SK-N-SH (cell line): ENCODE measurements at regions not wholly inside any gene's neighbourhood (a gene's known extent, or its start where the extent isn't known, plus 50 kb on each side); places are given as distances from the start of the nearest gene placed in this dataset.

Source experiments
- CTCF ChIA-PET: fragments of 300-600, 350-600 bp; formaldehyde crosslinking; extraction: SDS; loops from one replicate; lab custom pipeline; 2021; lab: Yijun Ruan, JAX
- POLR2A ChIA-PET: fragments of 350-600 bp; sonication (Branson Sonifier 250); formaldehyde crosslinking; extraction: SDS; loops from one replicate; lab custom pipeline; 2020; ENCODE audit warnings: antibody characterized with exemption, inconsistent platforms; lab: Yijun Ruan, JAX
- DNase-seq: peaks from one replicate; pipeline ENCODE4 v3.0.0; 2012
- H2AFZ ChIP-seq: fragments of 200-600 bp; sonication (generic); 2 replicates; pipeline ENCODE4 v1.8.1; 2016; ENCODE audit warnings: antibody characterized with exemption, mild to moderate bottlenecking, low read depth
- H3F3A ChIP-seq: fragments of 200-600 bp; sonication (generic); replicated peaks from 2 replicates; pipeline ENCODE3; 2016; ENCODE audit warnings: antibody characterized with exemption, mild to moderate bottlenecking; ENCODE audit not compliant: insufficient read depth
- H3K27ac ChIP-seq, 2 experiments: fragments of 200-500 bp in 1 of 2; fragments of 200-600 bp in 1 of 2; sonication (Bioruptor generic) in 1 of 2; sonication (generic), shearing (Covaris generic) in 1 of 2; 2 replicates each; pipeline versions ENCODE4 v1.5.1 to v1.6.1; 2014 to 2016; ENCODE audit warnings: low read depth in 2 of 2, inconsistent platforms in 1 of 2, low read length in 1 of 2, mild to moderate bottlenecking in 1 of 2, mixed read lengths in 1 of 2
- H3K27me3 ChIP-seq: fragments of 200-600 bp; sonication (generic), shearing (Covaris generic); 2 replicates; pipeline ENCODE4 v1.6.1; 2016; ENCODE audit warnings: mixed run types; ENCODE audit not compliant: insufficient read depth
- H3K36me3 ChIP-seq, 2 experiments: fragments of 200-500 bp in 1 of 2; fragments of 200-600 bp in 1 of 2; sonication (Bioruptor generic) in 1 of 2; sonication (generic) in 1 of 2; replicated peaks in 1 of 2; 2 replicates each; pipeline versions ENCODE3 to v1.5.1; 2014 to 2016; ENCODE audit warnings: low read length in 1 of 2, mild to moderate bottlenecking in 1 of 2; ENCODE audit not compliant: insufficient read depth in 2 of 2, control insufficient read depth in 1 of 2
- H3K4me1 ChIP-seq, 2 experiments: fragments of 200-500 bp in 1 of 2; fragments of 200-600 bp in 1 of 2; sonication (Bioruptor generic) in 1 of 2; sonication (generic), shearing (Covaris generic) in 1 of 2; 2 replicates each; pipeline versions ENCODE4 v1.5.1 to v1.6.1; 2014 to 2016; ENCODE audit warnings: low read depth in 1 of 2, low read length in 1 of 2, mixed run types in 1 of 2; ENCODE audit not compliant: insufficient read depth in 2 of 2, control insufficient read depth in 1 of 2
- H3K4me2 ChIP-seq: fragments of 200-600 bp; sonication (generic), shearing (Covaris generic); 2 replicates; pipeline ENCODE4 v1.6.1; 2017; ENCODE audit warnings: mixed run types
- H3K4me3 ChIP-seq, 2 experiments: fragments of 200-500 bp in 1 of 2; fragments of 200-600 bp in 1 of 2; sonication (Bioruptor generic) in 1 of 2; sonication (generic), shearing (Covaris generic) in 1 of 2; 2 replicates each; pipeline versions ENCODE4 v1.5.1 to v1.8.1; 2014 to 2016; ENCODE audit warnings: low read depth in 2 of 2, inconsistent platforms in 1 of 2, low read length in 1 of 2, mild to moderate bottlenecking in 1 of 2, mixed read lengths in 1 of 2, moderate library complexity in 1 of 2
- H3K79me2 ChIP-seq: fragments of 200-600 bp; sonication (generic); 2 replicates; pipeline ENCODE4 v1.8.1; 2017; ENCODE audit warnings: mild to moderate bottlenecking; ENCODE audit not compliant: insufficient read depth
- H3K9ac ChIP-seq: fragments of 200-600 bp; sonication (generic); 2 replicates; pipeline ENCODE4 v1.6.1; 2017; ENCODE audit warnings: mixed run types
- H3K9me2 ChIP-seq: fragments of 200-600 bp; sonication (generic); 2 replicates; pipeline ENCODE4 v1.6.1; 2017; ENCODE audit warnings: mixed run types
- H3K9me3 ChIP-seq: fragments of 200-600 bp; sonication (generic); 2 replicates; pipeline ENCODE4 v1.6.1; 2017; ENCODE audit warnings: mixed run types, mild to moderate bottlenecking, moderate library complexity
- H4K20me1 ChIP-seq: fragments of 200-600 bp; sonication (generic); 2 replicates; pipeline ENCODE4 v1.6.1; 2017; ENCODE audit warnings: mild to moderate bottlenecking, mixed run types; ENCODE audit not compliant: insufficient read depth
- EP300 ChIP-seq, 2 experiments: IDR thresholded peaks; 2 replicates each; pipeline versions ENCODE4 v1.4.0 to v1.6.1; 2012; ENCODE audit warnings: borderline replicate concordance in 1 of 2, low read depth in 1 of 2, low read length in 1 of 2
- FOXM1 ChIP-seq: IDR thresholded peaks from 2 replicates; pipeline ENCODE4 v1.4.0; 2012; ENCODE audit warnings: low read depth, mild to moderate bottlenecking
- GABPA ChIP-seq: IDR thresholded peaks from 2 replicates; pipeline ENCODE4 v1.4.0; 2012; ENCODE audit warnings: low read depth, mild to moderate bottlenecking
- MXI1 ChIP-seq: IDR thresholded peaks from 2 replicates; pipeline ENCODE4 v1.6.1; 2012; ENCODE audit warnings: mild to moderate bottlenecking, low read depth, low read length, improper control_type of control experiment
- NFIC ChIP-seq: IDR thresholded peaks from 2 replicates; pipeline ENCODE4 v1.4.0; 2012; ENCODE audit warnings: borderline replicate concordance
- NRF1 ChIP-seq: IDR thresholded peaks from 2 replicates; pipeline ENCODE4 v1.6.1; 2012; ENCODE audit warnings: low read depth, mild to moderate bottlenecking, low read length
- POLR2AphosphoS5 ChIP-seq: IDR thresholded peaks from 2 replicates; pipeline ENCODE4 v1.6.1; 2012; ENCODE audit warnings: low read depth, low read length
- RCOR1 ChIP-seq: fragments of 150-350 bp; IDR thresholded peaks from 2 replicates; pipeline ENCODE4 v1.6.1; 2017; ENCODE audit warnings: antibody characterized with exemption, low read length
- RXRA ChIP-seq: IDR thresholded peaks from 2 replicates; pipeline ENCODE4 v1.4.0; 2012; ENCODE audit warnings: low read depth, mild to moderate bottlenecking, borderline replicate concordance
- SIN3A ChIP-seq: IDR thresholded peaks from 2 replicates; pipeline ENCODE4 v1.6.1; 2012; ENCODE audit warnings: low read depth, mild to moderate bottlenecking, low read length, moderate library complexity, borderline replicate concordance
- TCF12 ChIP-seq: IDR thresholded peaks from 2 replicates; pipeline ENCODE4 v1.4.0; 2012
- TEAD4 ChIP-seq: IDR thresholded peaks from 2 replicates; pipeline ENCODE4 v1.4.0; 2012; ENCODE audit warnings: mild to moderate bottlenecking, borderline replicate concordance; ENCODE audit not compliant: insufficient read depth
- USF2 ChIP-seq: fragments of 150-350 bp; IDR thresholded peaks from 2 replicates; pipeline ENCODE4 v1.6.1; 2017; ENCODE audit warnings: antibody characterized with exemption, low read length, low read depth, borderline replicate concordance
- WGBS: methylation state at CpG from one replicate; pipeline ENCODE4 v1.1.6; 2017; ENCODE audit warnings: low lambda C conversion rate; 5-methylcytosine and 5-hydroxymethylcytosine counted together
- TF ChIP-seq, protein P1 (sequence below): IDR thresholded peaks from 2 replicates; pipeline ENCODE4 v1.6.1; 2012; ENCODE audit warnings: mild to moderate bottlenecking, low read depth, low read length, moderate library complexity
- TF ChIP-seq, protein P2 (sequence below): IDR thresholded peaks from 2 replicates; pipeline ENCODE4; 2012
- TF ChIP-seq, protein P3 (sequence below): fragments of 200-600 bp; sonication (generic); IDR thresholded peaks from 2 replicates; pipeline ENCODE4 v1.6.1; 2017; ENCODE audit warnings: antibody characterized with exemption, mild to moderate bottlenecking, moderate library complexity

DNA sequence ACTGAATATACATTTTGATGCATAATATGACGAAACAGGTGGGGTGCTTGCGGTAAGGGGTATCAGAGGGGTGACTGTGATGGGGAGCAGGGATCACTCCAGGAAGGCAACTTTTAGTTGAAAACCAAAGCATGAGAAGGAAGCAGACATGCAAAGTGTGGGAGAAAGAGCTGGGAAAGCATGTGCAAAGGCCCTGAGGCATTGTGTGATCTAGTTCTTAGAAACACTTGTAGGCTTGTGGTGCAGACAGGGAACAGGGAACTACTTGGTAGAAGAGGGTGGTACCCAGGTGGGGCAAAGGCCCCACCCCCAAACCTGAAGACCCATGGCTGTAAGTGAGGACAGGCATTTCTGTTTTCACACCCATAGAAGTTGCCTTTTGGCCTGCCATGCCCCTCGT lies 459.9 kb upstream of the EEF2KMT start (continued):
- TF ChIP-seq, protein P1, sequence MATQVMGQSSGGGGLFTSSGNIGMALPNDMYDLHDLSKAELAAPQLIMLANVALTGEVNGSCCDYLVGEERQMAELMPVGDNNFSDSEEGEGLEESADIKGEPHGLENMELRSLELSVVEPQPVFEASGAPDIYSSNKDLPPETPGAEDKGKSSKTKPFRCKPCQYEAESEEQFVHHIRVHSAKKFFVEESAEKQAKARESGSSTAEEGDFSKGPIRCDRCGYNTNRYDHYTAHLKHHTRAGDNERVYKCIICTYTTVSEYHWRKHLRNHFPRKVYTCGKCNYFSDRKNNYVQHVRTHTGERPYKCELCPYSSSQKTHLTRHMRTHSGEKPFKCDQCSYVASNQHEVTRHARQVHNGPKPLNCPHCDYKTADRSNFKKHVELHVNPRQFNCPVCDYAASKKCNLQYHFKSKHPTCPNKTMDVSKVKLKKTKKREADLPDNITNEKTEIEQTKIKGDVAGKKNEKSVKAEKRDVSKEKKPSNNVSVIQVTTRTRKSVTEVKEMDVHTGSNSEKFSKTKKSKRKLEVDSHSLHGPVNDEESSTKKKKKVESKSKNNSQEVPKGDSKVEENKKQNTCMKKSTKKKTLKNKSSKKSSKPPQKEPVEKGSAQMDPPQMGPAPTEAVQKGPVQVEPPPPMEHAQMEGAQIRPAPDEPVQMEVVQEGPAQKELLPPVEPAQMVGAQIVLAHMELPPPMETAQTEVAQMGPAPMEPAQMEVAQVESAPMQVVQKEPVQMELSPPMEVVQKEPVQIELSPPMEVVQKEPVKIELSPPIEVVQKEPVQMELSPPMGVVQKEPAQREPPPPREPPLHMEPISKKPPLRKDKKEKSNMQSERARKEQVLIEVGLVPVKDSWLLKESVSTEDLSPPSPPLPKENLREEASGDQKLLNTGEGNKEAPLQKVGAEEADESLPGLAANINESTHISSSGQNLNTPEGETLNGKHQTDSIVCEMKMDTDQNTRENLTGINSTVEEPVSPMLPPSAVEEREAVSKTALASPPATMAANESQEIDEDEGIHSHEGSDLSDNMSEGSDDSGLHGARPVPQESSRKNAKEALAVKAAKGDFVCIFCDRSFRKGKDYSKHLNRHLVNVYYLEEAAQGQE, result no peak
- TF ChIP-seq TCF12, result no peak
- TF ChIP-seq, protein P2, sequence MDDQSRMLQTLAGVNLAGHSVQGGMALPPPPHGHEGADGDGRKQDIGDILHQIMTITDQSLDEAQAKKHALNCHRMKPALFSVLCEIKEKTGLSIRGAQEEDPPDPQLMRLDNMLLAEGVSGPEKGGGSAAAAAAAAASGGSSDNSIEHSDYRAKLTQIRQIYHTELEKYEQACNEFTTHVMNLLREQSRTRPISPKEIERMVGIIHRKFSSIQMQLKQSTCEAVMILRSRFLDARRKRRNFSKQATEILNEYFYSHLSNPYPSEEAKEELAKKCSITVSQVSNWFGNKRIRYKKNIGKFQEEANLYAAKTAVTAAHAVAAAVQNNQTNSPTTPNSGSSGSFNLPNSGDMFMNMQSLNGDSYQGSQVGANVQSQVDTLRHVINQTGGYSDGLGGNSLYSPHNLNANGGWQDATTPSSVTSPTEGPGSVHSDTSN, result no peak
- no peak for TF ChIP-seq MXI1
- TF ChIP-seq RXRA, result no peak
- TF ChIP-seq, all 33 proteins: peak for 0

GRCh38 chr16:5556158-5556810 lies 458.7 kb upstream of the EEF2KMT start:
- no peak overlapping the region for H3K4me2 ChIP-seq
- H3K4me1 ChIP-seq, result no peaks in the 10 kb centered on the region; a peak in 1 of 4 replicates
- H4K20me1 ChIP-seq, result no peaks in the 10 kb centered on the region
- H3K9ac ChIP-seq, result no peak overlapping the region
- H3K27me3 ChIP-seq, result no peaks in the 10 kb centered on the region
- H3K79me2 ChIP-seq, result no peaks in the 10 kb centered on the region
- H3K36me3 ChIP-seq, result no peaks in the 10 kb centered on the region
- H2AFZ ChIP-seq, result no peak overlapping the region
- no peaks in the 10 kb centered on the region for H3K9me2 ChIP-seq
- H3K27ac ChIP-seq, result no peak overlapping the region
- POLR2A ChIA-PET, result no interaction called here
- H3K9me3 ChIP-seq, result no peaks in the 10 kb centered on the region
- TF ChIP-seq NRF1, result no peak
- no peak for TF ChIP-seq EP300 (IDR thresholded peaks at IDR 0.05; ENCODE audit: borderline replicate concordance in 1 of 2, low read depth in 1 of 2, low read length in 1 of 2)
- TF ChIP-seq NFIC, result no peak
- TF ChIP-seq SIN3A, result no peak
- TF ChIP-seq, all 33 proteins: peak for 0
- CTCF ChIA-PET, result interaction anchor here (0.7 kb wide), 1 partner anchor 66 kb away, joined by 3 read pairs; no protein-coding TSS in a partner anchor
- 37% methylated on average over 13 of the region's 13 CpGs for WGBS
- Histone ChIP-seq H3K4me3 (no peak overlapping the region), H3F3A (no peaks in the 10 kb centered on the region)
- DNase-seq, result no peak

DNA sequence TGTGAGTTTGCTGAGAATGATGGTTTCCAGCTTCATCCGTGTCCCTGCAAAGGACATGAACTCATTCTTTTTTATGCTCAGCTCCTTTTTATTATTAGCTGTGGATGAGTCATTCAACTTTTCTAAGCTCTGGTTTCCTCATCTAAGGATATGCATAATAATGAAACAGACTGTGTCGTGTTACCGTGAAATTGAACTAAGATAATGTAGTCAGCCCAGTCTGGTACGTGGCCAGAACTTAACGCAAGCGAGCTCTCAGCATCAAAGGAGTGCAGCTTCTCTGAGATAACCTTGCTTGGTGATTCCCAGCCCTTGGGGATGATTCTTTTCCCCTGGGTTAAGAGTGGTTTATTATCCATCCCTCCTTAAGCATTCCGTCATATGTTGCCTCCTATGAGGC lies 454.3 kb upstream of the EEF2KMT start:
- Histone ChIP-seq H3K36me3 (no peaks in the 10 kb centered on the region), H3F3A (no peaks in the 10 kb centered on the region), H3K9ac (no peak overlapping the region), H3K4me3 (no peak overlapping the region), H4K20me1 (no peaks in the 10 kb centered on the region), H2AFZ (no peak overlapping the region), H3K27ac (no peak overlapping the region), H3K9me2 (no peaks in the 10 kb centered on the region), H3K4me2 (no peak overlapping the region), H3K4me1 (no peaks in the 10 kb centered on the region; a peak in 1 of 4 replicates), H3K27me3 (no peaks in the 10 kb centered on the region), H3K79me2 (no peaks in the 10 kb centered on the region), H3K9me3 (no peaks in the 10 kb centered on the region)
- POLR2A ChIA-PET, result no interaction called here
- 46% methylated on average over 7 of the region's 7 CpGs for WGBS
- CTCF ChIA-PET, result interaction anchor here (1.1 to 1.4 kb wide), 3 partner anchors 9 to 39 kb away, joined by 3 read pairs; no protein-coding TSS in a partner anchor
- DNase-seq, result no peak
- TF ChIP-seq RXRA (no peak), GABPA (no peak), POLR2AphosphoS5 (no peak), TEAD4 (no peak), NFIC (no peak), USF2 (no peak), RCOR1 (no peak), FOXM1 (no peak)
- TF ChIP-seq, protein P3, sequence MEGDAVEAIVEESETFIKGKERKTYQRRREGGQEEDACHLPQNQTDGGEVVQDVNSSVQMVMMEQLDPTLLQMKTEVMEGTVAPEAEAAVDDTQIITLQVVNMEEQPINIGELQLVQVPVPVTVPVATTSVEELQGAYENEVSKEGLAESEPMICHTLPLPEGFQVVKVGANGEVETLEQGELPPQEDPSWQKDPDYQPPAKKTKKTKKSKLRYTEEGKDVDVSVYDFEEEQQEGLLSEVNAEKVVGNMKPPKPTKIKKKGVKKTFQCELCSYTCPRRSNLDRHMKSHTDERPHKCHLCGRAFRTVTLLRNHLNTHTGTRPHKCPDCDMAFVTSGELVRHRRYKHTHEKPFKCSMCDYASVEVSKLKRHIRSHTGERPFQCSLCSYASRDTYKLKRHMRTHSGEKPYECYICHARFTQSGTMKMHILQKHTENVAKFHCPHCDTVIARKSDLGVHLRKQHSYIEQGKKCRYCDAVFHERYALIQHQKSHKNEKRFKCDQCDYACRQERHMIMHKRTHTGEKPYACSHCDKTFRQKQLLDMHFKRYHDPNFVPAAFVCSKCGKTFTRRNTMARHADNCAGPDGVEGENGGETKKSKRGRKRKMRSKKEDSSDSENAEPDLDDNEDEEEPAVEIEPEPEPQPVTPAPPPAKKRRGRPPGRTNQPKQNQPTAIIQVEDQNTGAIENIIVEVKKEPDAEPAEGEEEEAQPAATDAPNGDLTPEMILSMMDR, result no peak
